Liver (tissue), 3 donors: ENCODE measurements at regions not wholly inside any gene's neighbourhood (a gene's known extent, or its start where the extent isn't known, plus 50 kb on each side); places are given as distances from the start of the nearest gene placed in this dataset.

Experiments used
- GABPA ChIP-seq, 2 donors: IDR thresholded peaks in 1 of 2; conservative IDR thresholded peaks in 1 of 2; 2 replicates each; pipeline ENCODE4 v1.6.1; 2016; ENCODE audit warnings: antibody characterized with exemption in 2 of 2, mild to moderate bottlenecking in 1 of 2, moderate library complexity in 1 of 2
- TF ChIP-seq, protein P1 (sequence below): fragments of 150-350 bp; IDR thresholded peaks from 2 replicates; pipeline ENCODE4 v1.5.1; 2017; ENCODE audit warnings: improper control_type of control experiment, low read depth, low read length; ENCODE audit not compliant: missing input control
- donor health status: healthy.
- donor health status: healthy.

DNA sequence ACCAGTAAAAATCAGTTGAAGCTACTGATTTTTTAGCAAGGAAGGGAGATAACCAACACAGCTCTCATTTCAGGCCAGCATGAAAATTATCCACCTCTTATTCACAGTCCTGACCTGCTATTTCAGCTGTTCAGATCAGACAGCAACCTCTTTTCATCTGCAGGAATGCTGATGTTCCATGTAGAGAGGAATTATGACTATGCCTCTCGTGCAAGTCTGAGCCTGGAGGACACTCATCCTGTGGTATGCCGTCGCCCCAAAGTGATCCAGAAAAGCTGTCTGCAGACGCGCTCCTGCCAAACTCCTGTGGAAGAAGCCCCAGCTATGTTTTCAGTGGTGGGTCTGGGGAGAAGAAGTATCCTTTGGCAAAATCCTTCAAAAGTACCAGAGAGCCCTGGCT is 563.5 kb upstream of the SLITRK1 start:
- no peak for TF ChIP-seq GABPA (IDR thresholded peaks at IDR 0.05 in 1 of 2, conservative IDR thresholded peaks at IDR 0.05 in 1 of 2)
- TF ChIP-seq, protein P1, sequence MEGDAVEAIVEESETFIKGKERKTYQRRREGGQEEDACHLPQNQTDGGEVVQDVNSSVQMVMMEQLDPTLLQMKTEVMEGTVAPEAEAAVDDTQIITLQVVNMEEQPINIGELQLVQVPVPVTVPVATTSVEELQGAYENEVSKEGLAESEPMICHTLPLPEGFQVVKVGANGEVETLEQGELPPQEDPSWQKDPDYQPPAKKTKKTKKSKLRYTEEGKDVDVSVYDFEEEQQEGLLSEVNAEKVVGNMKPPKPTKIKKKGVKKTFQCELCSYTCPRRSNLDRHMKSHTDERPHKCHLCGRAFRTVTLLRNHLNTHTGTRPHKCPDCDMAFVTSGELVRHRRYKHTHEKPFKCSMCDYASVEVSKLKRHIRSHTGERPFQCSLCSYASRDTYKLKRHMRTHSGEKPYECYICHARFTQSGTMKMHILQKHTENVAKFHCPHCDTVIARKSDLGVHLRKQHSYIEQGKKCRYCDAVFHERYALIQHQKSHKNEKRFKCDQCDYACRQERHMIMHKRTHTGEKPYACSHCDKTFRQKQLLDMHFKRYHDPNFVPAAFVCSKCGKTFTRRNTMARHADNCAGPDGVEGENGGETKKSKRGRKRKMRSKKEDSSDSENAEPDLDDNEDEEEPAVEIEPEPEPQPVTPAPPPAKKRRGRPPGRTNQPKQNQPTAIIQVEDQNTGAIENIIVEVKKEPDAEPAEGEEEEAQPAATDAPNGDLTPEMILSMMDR, result no peak
